NCI-H187 treated with DMSO at 0.1 percent for 48 hours (cell line): ENCODE measurements at regions not wholly inside any gene's neighbourhood (a gene's known extent, or its start where the extent isn't known, plus 50 kb on each side); places are given as distances from the start of the nearest gene placed in this dataset.
"Not testable (repeated sequence)": the region's sequence is repeated elsewhere in the genome, so short reads cannot be mapped to it uniquely, and the experiment has no call there.

ENCODE experiments used
- DNase-seq: peaks from one replicate; lab custom pipeline; 2025; lab: John Stamatoyannopoulos, UW

DNA sequence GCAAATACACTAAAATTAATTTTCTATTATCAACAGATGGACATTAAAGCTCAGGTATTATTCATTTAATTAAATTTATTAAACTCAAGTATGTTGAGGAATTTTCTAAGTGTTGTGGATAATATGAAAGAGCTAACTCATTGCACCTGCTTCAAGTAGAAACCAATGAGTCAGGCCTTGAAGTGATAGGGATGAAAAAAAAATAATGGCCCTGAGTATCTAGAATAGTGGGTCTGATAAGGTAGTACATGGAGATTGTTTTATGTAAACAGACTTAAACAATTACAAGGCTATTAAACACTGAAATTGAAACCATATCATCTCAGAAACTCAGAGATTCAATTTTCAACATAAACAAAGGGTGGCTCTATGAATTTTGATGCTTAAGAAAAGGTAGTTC, 857.1 kb upstream of the GBE1 start:
- no peak for DNase-seq

DNA sequence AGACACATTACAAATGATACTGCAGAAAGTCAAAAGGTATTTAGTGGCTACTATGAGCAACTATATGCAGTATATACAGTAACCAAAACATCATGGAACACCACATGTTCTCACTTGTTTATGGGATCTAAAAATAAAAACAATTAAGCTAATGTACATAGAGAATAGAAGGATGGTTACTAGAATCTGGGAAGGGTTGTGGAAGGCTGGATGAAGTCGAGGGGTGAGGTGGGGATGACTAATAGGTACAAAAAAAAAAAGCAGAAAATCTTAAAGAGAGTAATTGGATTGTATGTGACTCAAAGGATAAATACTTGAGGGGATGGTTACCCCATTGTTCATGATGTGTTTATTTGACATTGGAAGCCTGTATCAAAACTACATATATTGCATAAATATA, 848.8 kb upstream of the GBE1 start:
- DNase-seq, result no peak

GRCh38 chr3:82607391-82607790, 845.9 kb upstream of the GBE1 start:
- DNase-seq, result no peak

DNA sequence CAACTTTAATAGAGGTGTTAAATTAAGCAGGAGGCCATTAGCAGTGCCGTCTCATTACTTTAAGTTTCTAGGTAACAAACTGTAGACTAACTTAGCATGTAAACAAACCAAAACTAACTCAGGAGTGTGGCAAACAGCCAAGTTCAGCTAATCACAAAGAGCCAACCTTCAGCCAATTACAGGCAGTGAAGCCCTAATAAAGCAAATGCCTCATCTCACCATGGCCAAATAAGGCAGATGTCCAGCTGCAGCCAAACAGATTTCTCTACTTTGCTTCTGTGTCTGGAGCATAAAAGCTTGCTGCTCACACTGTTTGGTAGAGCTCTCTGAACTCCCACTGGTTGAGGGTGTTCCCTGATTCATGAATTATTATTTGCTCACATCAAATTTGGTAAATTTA, 835.4 kb upstream of the GBE1 start:
- no peak for DNase-seq

- no peak for DNase-seq
Observed at GRCh38 chr3:82595530-82595929, 834.1 kb upstream of the GBE1 start.

DNA sequence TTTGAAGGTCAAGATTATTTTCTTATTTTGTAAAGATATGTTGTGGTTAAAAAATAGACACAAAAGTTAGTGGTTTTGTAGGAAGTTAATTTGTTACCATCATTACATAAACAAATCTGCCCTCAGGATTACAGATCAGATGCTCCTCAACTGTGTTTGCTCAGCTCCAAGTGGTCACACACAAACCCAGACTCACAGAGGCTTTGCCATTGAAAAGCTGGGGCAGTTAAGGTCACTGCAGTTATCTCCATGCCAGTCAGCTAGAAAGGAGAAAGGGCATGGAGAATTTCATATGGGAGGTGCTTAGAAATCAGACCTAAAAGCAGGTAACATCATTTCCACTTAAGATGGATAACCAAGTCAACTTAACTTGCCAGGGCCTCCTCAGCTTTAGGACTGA, 825.7 kb upstream of the GBE1 start:
- DNase-seq, result no peak

GRCh38 chr3:82586414-82586813, 825.0 kb upstream of the GBE1 start:
- DNase-seq, result no peak

GRCh38 chr3:82586002-82586401, 824.6 kb upstream of the GBE1 start:
- DNase-seq, result not testable (repeated sequence)

DNA sequence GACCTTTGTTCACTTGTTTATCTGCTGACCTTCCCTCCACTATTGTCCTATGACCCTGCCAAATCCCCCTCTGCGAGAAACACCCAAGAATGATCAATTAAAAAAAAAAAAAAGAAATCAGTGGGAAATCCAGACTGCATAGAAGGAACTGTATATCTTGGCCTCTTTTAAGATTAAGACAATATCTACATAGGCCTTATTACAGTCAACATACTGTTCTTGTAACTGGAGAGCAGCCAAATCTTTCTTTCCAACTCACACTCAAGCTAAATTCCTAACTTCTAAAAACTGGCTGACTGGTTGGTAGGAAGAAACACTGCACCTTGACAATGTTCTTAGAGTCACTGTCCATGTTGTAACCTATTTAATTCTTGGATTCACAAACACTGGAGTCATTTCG, 824.1 kb upstream of the GBE1 start:
- not testable (repeated sequence) for DNase-seq

DNA sequence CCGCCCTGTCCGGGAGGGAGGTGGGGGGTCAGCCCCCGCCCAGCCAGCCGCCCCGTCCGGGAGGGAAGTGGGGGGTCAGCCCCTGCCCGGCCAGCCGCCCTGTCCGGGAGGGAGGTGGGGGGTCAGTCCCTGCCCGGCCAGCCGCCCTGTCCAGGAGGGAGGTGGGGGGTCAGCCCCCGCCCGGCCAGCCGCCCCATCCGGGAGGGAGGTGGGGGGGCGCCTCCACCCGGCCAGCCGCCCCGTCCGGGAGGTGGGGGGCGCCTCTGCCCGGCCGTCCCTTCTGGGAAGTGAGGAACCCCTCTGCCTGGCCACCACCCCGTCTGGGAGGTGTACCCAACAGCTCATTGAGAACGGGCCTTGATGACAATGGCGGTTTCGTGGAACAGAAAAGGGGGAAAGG, 823.4 kb upstream of the GBE1 start:
- not testable (repeated sequence) for DNase-seq

DNA sequence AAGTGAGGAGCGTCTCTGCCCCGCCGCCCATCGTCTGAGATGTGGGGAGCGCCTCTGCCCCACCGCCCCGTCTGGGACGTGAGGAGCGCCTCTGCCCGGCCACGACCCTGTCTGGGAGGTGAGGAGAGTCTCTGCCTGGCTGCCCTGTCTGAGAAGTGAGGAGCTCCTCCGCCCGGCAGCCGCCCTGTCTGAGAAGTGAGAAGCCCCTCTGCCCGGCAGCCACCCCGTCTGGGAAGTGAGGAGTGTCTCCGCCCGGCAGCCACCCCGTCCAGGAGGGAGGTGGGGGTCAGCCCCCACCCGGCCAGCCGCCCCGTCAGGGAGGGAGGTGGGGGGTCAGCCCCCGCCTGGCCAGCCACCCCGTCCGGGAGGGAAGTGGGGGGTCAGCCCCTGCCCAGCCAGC, 823.0 kb upstream of the GBE1 start:
- not testable (repeated sequence) for DNase-seq

DNA sequence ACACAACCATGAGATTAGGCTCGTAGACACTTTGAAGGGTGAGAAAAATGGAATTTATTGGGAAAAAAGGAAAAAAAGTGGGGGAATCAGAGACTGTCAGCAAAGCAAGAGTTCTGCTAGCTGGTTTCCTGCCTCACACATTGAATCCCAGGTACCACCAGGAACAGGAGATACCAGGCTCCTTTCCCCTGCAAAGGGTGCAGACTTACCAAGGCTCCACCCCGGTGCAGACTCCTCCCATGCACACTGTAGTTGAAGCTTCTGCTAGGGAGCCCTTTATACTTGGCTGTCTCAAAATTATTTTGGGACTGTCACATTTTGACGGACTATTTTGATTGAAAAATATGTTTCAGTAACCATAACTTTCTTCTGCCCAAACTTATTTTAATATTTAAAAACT, 819.9 kb upstream of the GBE1 start:
- no peak for DNase-seq

- DNase-seq, result no peak
Observed at GRCh38 chr3:82572721-82573120, 811.3 kb upstream of the GBE1 start.

DNA sequence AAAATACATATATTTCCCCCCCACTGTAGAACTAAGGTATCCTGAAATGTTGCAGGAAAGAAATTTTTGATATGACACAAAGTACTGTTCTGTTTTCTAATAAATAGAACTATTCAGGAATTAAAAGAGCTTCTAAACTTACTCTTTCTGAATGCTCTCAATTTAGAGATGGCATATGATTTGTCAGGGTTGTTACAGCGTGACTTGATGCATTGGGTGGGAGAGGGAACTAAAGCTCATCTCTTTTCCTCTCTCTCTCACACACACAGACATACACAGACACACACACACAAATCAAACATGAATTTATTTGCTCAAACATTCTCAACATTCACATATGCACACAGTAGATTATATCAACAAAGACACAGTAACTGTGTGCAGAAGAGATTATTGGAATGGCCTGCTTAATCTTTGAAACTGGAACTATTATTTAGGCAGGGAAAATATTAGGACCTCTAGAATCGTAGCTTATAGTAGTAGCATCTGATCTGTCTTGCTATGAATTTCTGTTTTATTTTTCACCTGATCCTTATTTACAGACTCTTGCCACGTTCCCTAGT, 807.4 kb upstream of the GBE1 start:
- DNase-seq, result no peak

GRCh38 chr3:82567029-82567600, 805.7 kb upstream of the GBE1 start:
- DNase-seq, result no peak

DNA sequence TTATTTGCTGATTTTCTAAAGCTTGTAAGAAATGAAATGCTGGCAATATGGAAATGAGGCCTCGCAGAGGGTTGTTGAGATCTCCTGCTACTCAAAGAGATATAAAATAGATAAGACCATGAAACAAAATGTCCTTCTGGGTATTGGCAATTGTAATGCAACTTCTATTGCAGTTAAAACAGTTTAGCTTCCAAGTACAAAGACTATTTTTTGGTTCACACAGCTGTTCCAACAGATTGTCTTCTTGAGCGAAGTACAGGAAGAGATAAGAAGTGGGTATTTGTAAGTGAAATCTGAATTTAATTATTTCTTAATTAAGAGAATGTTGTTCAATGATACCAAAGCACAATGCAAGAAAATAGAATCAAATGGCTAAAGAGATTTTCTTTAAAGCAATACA, 801.5 kb upstream of the GBE1 start:
- DNase-seq, result no peak

DNA sequence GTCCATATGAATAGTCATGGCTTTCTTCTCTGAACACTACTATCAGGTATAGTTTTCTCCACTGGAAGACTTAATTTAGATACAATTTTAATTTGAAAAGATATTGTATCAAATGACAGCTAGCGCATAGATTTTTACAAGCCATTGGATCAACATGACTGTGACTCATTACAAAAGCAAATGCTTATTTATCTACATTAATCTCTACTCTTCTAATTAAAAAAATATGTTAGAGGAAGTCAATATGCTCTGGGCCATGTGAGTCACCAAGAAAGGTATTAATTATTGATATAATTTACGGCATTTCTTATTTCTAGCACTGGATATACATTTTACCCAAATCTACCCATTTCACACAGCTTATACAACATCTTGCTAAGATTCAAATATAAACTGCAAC, 800.3 kb upstream of the GBE1 start:
- no peak for DNase-seq

DNA sequence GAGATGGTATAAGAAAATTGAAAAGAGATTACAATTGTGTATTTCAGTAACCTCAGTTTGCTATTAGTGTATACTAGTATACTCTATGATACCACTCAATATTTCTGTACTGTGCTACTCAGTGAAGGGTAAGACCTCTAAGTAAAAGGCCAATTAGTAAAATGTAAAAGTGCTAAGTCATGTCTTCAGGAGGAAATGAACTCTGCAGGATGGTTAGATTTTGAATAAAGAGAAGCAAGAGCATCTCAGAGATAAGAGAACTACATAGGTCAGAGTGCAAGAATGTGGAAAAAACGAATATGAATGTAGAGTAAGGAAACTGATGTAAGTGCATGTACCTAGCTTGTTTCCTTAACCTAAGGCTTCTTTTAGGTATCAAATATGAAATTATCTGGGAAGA, 796.6 kb upstream of the GBE1 start:
- no peak for DNase-seq

DNA sequence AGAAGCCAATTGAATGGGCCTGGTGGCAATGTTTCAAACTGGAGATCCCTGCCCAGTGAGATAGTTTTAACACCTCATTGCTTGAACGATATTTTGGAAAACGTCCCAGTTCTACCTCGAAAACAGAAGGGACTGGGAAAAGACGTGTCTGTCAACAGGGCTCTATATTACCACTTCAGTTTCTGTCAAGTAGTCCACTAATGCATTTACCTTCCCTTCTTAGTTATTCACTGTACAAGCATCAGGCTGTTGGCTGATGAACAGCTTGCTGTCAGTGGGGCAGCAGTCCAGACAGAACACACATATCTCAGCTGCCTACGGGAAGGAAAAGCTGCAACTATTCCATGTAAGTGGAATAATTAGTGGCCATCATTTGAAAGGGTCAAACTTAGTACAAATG, 794.7 kb upstream of the GBE1 start:
- DNase-seq, result no peak

- DNase-seq, result not testable (repeated sequence)
Observed at GRCh38 chr3:82542556-82542955, 781.1 kb upstream of the GBE1 start.

DNA sequence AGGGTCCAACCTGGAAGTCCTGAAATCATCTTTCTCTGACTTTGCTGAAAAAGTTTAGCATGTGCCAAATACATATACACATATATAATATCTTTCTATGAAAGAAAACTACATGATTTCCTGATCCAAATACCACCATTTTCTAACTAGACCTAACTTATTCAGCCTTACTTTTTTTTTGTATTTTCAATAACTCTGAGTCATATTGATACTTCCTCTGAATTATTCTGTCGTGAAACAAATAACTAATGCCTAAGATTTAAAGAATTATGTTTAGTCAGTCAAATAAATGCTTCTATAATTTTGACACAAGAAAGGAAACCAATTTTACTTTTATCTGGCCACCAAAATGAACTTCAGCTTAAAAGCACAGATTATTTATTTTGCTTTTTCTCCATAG, 760.2 kb upstream of the GBE1 start:
- no peak for DNase-seq

DNA sequence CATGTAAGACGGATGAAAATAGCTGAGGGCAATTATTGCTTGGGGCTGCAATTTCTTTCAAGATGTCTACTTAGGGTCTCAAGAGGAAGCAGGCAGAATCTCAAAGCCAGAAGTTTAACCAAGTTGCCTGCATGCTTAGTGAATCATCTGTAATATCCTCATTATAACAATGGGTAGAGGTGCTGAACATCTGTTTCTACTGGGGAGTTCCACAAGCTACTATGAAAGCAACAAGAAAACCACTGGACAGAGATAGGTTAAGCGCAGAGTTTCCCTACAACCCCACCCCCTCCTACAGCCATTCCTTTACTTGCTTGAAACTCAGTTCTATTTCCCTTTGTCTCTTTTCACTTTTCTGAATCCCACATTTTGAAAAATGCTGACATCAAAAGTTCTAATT, 759.4 kb upstream of the GBE1 start:
- DNase-seq, result no peak

DNA sequence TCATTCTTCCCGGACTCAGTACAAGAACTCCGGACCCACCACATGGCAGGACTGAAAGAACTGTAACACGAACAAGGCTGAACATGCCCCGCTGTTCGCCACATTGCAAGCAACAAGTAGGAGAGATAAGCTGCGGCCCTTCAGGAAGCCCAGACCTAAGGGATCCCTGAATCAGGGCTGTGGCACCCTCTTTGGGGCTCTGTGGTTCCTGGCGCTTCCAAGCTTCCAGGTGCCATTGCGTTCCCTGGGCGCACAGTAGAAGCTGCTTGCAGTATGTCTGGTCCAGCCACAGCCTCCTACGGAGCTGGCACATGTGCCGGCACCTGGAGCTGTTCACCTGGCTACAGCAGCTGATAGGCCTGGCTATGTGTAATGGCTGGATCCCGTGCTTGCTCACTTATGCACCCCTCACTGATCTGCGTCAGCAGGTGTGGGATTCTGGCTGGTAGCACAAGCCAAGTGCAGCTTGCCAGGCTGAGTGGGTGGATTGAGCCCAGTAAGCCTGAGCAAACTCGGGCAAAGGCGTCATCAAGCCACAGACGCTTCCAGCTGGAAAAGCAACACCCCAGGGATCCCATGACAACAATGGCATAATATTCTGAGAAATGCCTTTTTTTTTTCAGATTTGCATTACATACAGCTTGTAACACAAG, 748.6 kb upstream of the GBE1 start:
- no peak for DNase-seq
